H1 (cell line): ENCODE measurements at regions not wholly inside any gene's neighbourhood (a gene's known extent, or its start where the extent isn't known, plus 50 kb on each side); places are given as distances from the start of the nearest gene placed in this dataset.

Experiments used
- CREB1 ChIP-seq: IDR thresholded peaks from 2 replicates; pipeline ENCODE4 v1.6.1; 2012; ENCODE audit warnings: inconsistent platforms
- HDAC6 ChIP-seq: IDR thresholded peaks from one replicate; pipeline ENCODE4 v1.7.1; 2012; ENCODE audit warnings: low read depth, mild to moderate bottlenecking, inconsistent platforms, low read length, moderate library complexity
- POLR2A ChIP-seq, 2 experiments: IDR thresholded peaks; 1 replicate in 1 of 2; 2 replicates in 1 of 2; pipeline ENCODE4 v1.6.1; 2011; ENCODE audit warnings: low read depth in 2 of 2, low read length in 2 of 2, mild to moderate bottlenecking in 2 of 2; ENCODE audit errors: control extremely low read depth in 1 of 2
- SP1 ChIP-seq: IDR thresholded peaks from 2 replicates; pipeline ENCODE4 v1.6.1; 2011; ENCODE audit warnings: low read depth, low read length
- TAF1 ChIP-seq: IDR thresholded peaks from 2 replicates; pipeline ENCODE4 v1.6.1; 2011; ENCODE audit warnings: mild to moderate bottlenecking, low read depth, low read length
- TF ChIP-seq, protein P1 (sequence below), 3 experiments: IDR thresholded peaks; 1 replicate in 2 of 3; 2 replicates in 1 of 3; pipeline versions ENCODE4 v1.5.1 to v1.6.1; 2011; ENCODE audit warnings: low read length in 3 of 3, mild to moderate bottlenecking in 3 of 3, inconsistent platforms in 2 of 3, low read depth in 1 of 3, moderate library complexity in 1 of 3; ENCODE audit not compliant: insufficient read depth in 1 of 3; ENCODE audit errors: control extremely low read depth in 1 of 3

DNA sequence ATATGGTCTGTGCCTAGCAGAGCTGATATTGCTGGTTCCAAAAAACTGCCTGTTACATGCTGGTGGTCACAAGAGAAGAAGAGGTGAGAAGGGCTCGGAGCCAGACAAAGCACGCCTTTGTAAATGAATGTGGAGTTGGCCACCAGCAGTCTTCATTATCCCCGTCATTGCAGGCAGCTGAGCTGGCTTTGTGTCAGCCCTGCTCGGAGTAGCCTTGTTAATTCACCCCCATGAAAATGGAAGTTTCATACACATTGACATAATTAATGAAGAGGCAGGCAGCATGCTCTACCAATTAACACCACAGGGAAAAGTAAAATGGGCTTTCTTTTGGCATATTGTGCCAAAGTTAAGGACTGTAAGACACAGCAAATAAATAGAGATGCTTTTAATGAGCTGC is 113.7 kb upstream of the RBFOX1 start:
- TF ChIP-seq POLR2A (IDR thresholded peaks at IDR 0.05; ENCODE audit: control extremely low read depth in 1 of 2, low read depth in 2 of 2, low read length in 2 of 2) (no peak), HDAC6 (no peak), SP1 (no peak), TAF1 (no peak), CREB1 (no peak)
- TF ChIP-seq, protein P1, sequence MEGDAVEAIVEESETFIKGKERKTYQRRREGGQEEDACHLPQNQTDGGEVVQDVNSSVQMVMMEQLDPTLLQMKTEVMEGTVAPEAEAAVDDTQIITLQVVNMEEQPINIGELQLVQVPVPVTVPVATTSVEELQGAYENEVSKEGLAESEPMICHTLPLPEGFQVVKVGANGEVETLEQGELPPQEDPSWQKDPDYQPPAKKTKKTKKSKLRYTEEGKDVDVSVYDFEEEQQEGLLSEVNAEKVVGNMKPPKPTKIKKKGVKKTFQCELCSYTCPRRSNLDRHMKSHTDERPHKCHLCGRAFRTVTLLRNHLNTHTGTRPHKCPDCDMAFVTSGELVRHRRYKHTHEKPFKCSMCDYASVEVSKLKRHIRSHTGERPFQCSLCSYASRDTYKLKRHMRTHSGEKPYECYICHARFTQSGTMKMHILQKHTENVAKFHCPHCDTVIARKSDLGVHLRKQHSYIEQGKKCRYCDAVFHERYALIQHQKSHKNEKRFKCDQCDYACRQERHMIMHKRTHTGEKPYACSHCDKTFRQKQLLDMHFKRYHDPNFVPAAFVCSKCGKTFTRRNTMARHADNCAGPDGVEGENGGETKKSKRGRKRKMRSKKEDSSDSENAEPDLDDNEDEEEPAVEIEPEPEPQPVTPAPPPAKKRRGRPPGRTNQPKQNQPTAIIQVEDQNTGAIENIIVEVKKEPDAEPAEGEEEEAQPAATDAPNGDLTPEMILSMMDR (IDR thresholded peaks at IDR 0.05; ENCODE audit: control extremely low read depth in 1 of 3, insufficient read depth in 1 of 3, low read depth in 1 of 3, low read length in 3 of 3), result no peak
